ENCODE measurements at regions not wholly inside any gene's neighbourhood (a gene's known extent, or its start where the extent isn't known, plus 50 kb on each side); places are given as distances from the start of the nearest gene placed in this dataset.

DNA sequence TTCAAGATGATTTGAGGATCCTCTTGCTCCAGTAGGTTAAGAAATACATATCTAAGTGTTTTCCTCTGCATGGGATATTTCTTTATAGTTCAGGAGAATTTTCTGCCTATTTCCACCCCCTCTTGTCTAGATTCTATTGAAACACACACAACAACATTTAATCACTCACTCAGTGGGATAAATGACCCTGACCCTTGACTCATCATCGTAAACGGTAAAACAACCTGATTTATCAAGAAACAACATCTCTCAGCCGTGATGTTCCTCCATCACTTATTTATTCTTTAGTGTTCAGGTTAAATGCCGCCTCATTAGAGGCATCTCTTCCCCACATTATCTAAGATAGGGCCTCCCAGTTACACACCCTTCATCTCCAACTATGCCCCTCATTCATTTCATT lies 208.7 kb upstream of the FMN2 start:
- DNase-seq (ENCODE audit: low read depth) = no peak

DNA sequence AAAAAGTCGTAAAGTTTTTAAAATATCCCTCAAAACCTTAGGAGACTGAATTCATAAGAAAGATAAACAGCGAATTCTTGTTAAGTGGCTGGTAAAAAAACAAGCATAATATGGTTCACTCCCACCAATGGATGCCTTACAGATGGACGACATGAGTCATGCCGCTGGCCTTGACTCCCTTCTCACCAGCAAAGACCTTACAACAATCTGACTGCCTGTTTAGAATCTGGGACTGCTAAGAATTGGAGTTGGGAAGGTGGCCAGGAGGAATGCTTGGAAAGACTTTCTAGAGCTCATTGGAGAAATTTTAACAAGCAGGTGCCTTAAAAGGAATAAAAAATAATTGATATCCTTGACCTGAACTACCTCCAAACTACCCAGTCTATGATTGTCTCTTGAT lies 206.9 kb upstream of the FMN2 start:
- DNase-seq (ENCODE audit: low read depth) = no peak

- no peak for DNase-seq (ENCODE audit: low read depth)
Measured at GRCh38 chr1:239886266-239886665, 205.4 kb upstream of the FMN2 start.

DNA sequence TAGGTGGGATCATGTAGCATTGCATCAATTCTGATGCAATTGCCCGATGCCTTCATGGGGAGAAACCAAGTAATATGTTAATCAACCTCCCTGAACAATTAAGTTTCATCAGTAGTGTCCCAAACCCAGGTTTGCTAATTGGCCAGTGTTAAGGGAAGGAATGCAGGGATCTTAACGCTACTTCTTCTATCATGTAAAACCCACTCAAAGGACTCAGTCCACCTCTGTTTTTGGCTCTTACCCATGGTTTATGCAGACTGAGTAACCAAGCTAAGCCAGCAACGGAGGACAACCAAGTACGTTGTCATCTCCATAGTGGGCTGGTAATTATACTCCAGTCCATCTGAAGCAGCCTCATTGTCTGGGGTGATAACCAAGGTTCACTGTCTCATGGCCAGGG lies 203.0 kb upstream of the FMN2 start:
- DNase-seq (ENCODE audit: low read depth) = no peak

DNA sequence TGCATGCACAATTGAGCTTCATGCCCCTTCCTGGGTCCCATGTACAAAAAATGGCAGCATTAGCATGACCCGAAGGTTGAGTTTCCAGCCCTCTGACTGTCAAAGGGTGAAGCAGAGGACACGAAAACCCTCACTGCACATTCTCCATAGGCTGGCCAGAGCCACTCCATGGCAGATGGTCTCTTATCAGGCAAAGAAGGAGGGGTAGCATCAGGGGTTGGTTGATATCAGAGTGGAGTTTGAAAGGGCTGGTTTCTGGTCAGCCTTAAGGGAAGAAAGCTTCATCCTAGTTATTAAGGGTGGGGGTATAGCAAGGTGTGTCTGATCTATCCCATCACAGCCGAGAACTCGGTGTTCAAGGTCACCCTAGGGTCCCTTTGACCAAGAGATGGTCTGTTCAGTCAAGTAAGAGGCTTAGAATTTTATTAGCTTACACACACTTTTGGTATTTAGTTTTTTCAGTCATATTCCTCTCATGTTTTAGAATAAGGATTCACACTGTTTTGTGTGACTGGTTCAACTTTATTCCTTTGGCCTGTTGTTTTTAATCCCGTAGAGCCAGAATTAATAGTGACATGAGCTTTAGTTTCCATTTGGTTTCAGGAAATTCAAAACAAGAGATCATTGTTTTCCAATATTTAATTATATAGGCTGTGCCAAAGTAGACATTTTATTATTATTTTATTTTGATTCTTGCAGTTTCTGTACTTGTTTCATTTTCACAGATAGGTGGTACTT lies 199.9 kb upstream of the FMN2 start:
- no peak for DNase-seq (ENCODE audit: low read depth)

GRCh38 chr1:239892602-239893001 lies 199.1 kb upstream of the FMN2 start:
- DNase-seq (ENCODE audit: low read depth) = no peak

- DNase-seq (ENCODE audit: low read depth) = no peak
Measured at GRCh38 chr1:239893127-239893731, 198.5 kb upstream of the FMN2 start.

- no peak for DNase-seq (ENCODE audit: low read depth)
Measured at GRCh38 chr1:239896569-239896968, 195.1 kb upstream of the FMN2 start.

GRCh38 chr1:239896980-239897379 lies 194.7 kb upstream of the FMN2 start:
- DNase-seq (ENCODE audit: low read depth) = no peak

- no peak for DNase-seq (ENCODE audit: low read depth)
Measured at GRCh38 chr1:239897458-239897857, 194.2 kb upstream of the FMN2 start.

DNA sequence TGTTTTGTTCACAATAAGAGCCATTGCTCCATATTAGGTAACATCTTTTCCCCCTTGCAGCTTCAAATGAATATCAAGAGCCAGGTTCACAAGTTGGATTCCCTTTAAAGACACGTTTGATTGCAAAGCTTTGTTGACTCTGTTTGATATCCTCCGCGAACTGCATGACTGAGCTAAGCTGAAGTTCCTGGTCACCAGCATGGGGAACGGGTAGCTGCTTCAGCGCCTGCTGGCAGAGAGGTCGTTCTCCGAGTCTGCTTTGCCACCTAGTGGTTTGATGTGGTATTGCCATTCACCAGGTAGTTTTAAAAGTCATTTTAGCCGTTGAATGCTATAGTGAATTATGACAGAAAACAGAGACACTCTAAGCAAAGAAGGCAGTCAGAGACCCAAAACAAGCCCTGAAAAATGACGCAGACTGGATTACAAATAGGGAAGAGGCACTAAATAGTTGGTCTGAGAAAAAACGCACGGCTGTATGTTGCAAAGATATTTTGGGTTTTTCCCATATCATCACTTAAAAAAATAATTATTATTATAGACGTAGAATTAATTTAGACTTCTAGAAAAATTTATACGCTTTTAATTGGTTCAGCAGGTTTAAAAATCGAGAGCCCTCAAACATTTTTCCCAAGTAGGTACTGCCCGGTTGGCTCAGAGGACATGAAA lies 193.5 kb upstream of the FMN2 start:
- DNase-seq (ENCODE audit: low read depth) = peak; percentile 67

DNA sequence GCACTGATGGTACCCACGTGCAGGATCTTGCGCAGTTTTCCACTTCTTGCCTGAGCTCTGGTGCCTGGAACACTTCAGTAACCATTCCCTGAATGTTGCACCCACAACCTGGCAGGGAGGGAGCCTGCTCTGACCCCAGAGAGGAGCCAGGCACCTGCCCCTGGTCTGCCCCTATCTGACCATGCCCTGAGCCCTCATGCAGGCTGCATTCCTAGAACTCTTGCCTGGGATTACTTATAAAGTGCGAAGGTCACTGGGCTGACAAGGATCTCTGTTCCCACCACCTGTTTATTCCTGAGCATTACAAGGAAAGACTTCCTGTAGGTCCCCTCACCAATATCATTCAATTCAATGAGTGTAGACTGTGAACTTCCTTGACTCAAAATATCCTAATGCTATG lies 191.9 kb upstream of the FMN2 start:
- DNase-seq (ENCODE audit: low read depth) = no peak

- DNase-seq (ENCODE audit: low read depth) = no peak
Measured at GRCh38 chr1:239906394-239906793, 185.3 kb upstream of the FMN2 start.

DNA sequence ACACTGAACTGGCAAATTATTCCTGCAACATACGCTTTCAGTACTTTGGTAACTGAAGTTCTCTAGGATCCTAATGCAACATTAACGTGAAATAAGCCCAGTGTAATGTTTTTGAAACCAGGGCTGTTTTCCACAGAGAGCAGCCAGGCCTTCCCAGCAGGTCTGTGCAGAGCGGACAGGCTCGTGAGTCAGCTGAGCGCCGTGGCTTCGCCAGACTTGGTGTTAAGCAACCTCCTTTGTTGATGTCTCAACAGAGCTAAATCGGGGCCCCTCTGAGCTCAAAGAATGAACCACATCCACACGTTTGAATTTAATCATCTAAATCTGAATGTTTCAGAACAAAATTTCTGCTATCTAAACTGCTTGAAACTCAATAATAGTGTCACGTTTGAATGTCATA lies 181.8 kb upstream of the FMN2 start:
- DNase-seq (ENCODE audit: low read depth) = peak; percentile 75

DNA sequence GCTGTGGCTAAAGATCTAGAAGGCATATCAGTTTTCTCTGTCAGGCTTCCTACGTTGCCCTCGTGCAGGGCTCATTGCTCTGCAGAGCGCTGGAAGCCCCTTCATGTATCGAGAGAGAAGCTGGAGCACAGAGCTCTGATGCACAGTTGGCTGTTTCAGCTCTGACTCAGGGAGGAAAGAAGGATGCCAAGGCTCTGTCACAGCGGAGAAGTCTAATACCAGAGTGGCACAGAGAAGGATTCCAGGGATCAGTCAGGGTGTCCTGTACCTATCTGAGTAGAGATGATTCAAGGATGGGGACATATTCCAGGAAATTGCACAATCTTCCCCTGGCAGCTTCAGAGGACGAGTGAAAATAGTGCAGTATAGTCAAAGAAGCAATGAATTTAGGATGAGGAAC lies 179.2 kb upstream of the FMN2 start:
- peak; percentile 67 for DNase-seq (ENCODE audit: low read depth)

- no peak for DNase-seq (ENCODE audit: low read depth)
Measured at GRCh38 chr1:239913141-239913585, 178.5 kb upstream of the FMN2 start.

- peak; percentile 92 for DNase-seq (ENCODE audit: low read depth)
Measured at GRCh38 chr1:239914751-239915231, 176.9 kb upstream of the FMN2 start.

GRCh38 chr1:239918634-239919033 lies 173.0 kb upstream of the FMN2 start:
- no peak for DNase-seq (ENCODE audit: low read depth)

DNA sequence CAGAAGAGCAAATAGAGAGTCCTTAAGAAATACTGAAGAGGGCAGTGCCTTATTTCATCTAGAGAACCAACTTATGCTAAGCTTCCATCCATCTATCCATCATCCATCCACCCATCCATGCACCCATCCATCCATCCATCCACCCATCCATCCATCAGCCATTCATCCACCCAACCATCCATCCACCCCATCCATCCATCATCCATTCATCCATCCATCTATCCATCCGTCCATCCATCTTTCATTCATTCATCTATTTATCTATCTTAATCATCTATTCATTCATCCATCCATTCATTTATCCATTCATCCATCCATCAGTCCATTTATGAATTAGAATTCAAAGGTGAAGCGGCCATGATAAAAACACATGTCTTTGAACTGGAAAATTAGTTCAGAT lies 171.5 kb upstream of the FMN2 start:
- DNase-seq (ENCODE audit: low read depth) = no peak

DNA sequence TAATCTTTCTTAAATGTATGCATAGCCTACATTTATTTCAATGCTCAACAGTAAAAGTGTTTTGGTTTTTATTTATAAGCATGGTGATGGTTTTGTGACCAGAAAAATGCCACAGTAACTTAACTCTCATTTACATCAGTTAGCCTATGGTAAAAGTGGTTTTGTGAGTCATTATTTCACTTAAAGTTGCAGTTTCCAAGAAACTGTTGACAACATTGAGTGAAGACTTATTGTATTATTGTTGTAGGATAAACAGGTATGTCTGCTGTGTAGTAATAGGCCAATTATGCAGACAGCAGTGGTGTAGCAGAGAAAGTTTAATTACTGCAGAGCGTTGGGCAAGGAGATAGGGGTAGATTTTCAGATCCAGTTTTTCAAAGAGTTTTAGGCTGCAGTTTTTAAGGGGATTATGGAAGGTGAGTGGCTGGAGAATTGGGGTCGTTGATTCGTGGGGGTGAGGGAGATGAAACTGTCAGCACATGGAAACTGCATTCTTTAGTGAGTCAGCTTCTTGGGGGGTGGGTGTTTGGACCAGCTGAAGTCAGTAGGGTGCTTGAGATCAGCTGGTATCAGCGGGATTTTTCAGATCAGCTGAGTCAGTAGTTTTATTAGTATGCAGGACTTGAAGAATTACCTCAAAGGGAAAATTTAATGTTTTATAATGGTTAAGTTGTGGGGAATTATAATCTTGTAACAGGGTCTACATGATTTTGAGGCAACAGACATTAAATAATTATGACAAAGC lies 168.7 kb upstream of the FMN2 start:
- DNase-seq (ENCODE audit: low read depth) = no peak

GRCh38 chr1:239924741-239925350 lies 166.8 kb upstream of the FMN2 start:
- no peak for DNase-seq (ENCODE audit: low read depth)

DNA sequence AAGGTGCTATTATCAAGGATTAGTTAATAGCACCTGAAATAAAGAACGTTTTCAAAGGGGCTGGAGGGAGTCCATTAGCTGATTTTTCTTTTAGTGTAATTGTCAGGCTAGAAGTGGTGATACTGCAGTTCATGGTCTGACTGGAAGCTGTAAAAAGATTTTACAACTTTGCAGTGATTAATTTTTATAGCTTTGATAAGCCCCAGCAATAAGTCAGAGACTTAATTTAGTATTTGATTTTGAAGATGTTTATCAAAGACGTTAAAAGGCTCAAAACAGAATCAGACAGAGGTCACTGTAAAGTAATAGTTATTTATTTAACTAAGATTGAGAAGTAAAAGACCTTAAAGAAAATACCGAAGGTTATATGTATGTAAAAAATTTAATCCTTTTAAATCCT lies 165.5 kb upstream of the FMN2 start:
- no peak for DNase-seq (ENCODE audit: low read depth)

Data from RPMI7951 (cell line).